Breast epithelium (tissue), 4 donors: ENCODE measurements at regions not wholly inside any gene's neighbourhood (a gene's known extent, or its start where the extent isn't known, plus 50 kb on each side); places are given as distances from the start of the nearest gene placed in this dataset.

ENCODE experiments used
- DNase-seq, 2 donors: peaks; one replicate each; pipeline ENCODE4 v3.0.0-alpha.2; 2019; ENCODE audit warnings: low spot score in 2 of 2
- H3K27ac ChIP-seq, 2 donors: fragments of 200-600 bp; sonication (generic) in 1 of 2; one replicate each; pipeline ENCODE4 v1.5.1; 2016 to 2019; ENCODE audit warnings: mild to moderate bottlenecking in 1 of 2
- H3K27me3 ChIP-seq, 2 donors: fragments of 200-600 bp; sonication (generic) in 1 of 2; one replicate each; pipeline versions ENCODE4 v1.5.1 to v1.6.0; 2017 to 2019; ENCODE audit warnings: control low read depth in 1 of 2, mild to moderate bottlenecking in 1 of 2
- H3K36me3 ChIP-seq: fragments of 200-600 bp; one replicate; pipeline ENCODE4 v1.5.1; 2019
- H3K4me1 ChIP-seq, 2 donors: fragments of 200-600 bp; sonication (generic); one replicate each; pipeline ENCODE4 v1.5.1; 2016 to 2019; ENCODE audit warnings: control low read depth in 1 of 2
- H3K4me3 ChIP-seq, 3 donors: fragments of 200-600 bp; sonication (generic); 1 replicate in 2 of 3; 2 replicates in 1 of 3; pipeline ENCODE4 v1.5.1; 2016 to 2019; ENCODE audit warnings: mild to moderate bottlenecking in 3 of 3, moderate library complexity in 2 of 3
- H3K9me3 ChIP-seq, 2 donors: fragments of 200-600 bp; sonication (generic) in 1 of 2; one replicate each; pipeline ENCODE4 v1.5.1; 2016 to 2019; ENCODE audit warnings: control low read depth in 1 of 2
- CTCF ChIP-seq, 3 donors: fragments of 450-650 bp; IDR thresholded peaks; one replicate each; pipeline ENCODE4 v1.5.1; 2016 to 2017; ENCODE audit warnings: antibody characterized with exemption in 3 of 3, mild to moderate bottlenecking in 3 of 3, moderate library complexity in 3 of 3
- POLR2A ChIP-seq: fragments of 450-650 bp; IDR thresholded peaks from one replicate; pipeline ENCODE4 v1.6.1; 2016; ENCODE audit warnings: antibody characterized with exemption, mild to moderate bottlenecking, moderate library complexity
- POLR2AphosphoS5 ChIP-seq, 3 donors: sonication (generic); formaldehyde crosslinking; IDR thresholded peaks; one replicate each; pipeline ENCODE4 v1.6.1; 2017; ENCODE audit warnings: antibody characterized with exemption in 3 of 3
- intact Hi-C: fragments of 100-400 bp; cut with DNase I; formaldehyde crosslinking; loops from one replicate; pipeline ENCODE4 v1.15.1; 2023; ENCODE audit warnings: low total_unique reads

GRCh38 chr2:21424375-21424774, 300.6 kb downstream of the TDRD15 start:
- H3K27me3 ChIP-seq, result no peaks in the 10 kb centered on the region
- no peaks in the 10 kb centered on the region for H3K9me3 ChIP-seq
- H3K36me3 ChIP-seq, result no peaks in the 10 kb centered on the region
- intact Hi-C loops, result no loop called here
- DNase-seq, result no peak
- no peak overlapping the region for H3K27ac ChIP-seq
- no peak for TF ChIP-seq CTCF (IDR thresholded peaks at IDR 0.05)
- TF ChIP-seq POLR2A, result no peak
- TF ChIP-seq POLR2AphosphoS5 (IDR thresholded peaks at IDR 0.05), result no peak
- H3K4me1 ChIP-seq, result no peaks in the 10 kb centered on the region
- H3K4me3 ChIP-seq, result no peak overlapping the region

- Histone ChIP-seq H3K4me3 (no peak overlapping the region), H3K4me1 (no peaks in the 10 kb centered on the region), H3K36me3 (no peaks in the 10 kb centered on the region), H3K27me3 (no peaks in the 10 kb centered on the region), H3K9me3 (no peaks in the 10 kb centered on the region), H3K27ac (no peak overlapping the region)
- intact Hi-C loops, result no loop called here
- DNase-seq, result no peak
- TF ChIP-seq CTCF (IDR thresholded peaks at IDR 0.05), result no peak
- no peak for TF ChIP-seq POLR2A
- TF ChIP-seq POLR2AphosphoS5 (IDR thresholded peaks at IDR 0.05), result no peak
Measured at GRCh38 chr2:21427606-21428005, 303.8 kb downstream of the TDRD15 start.

- Histone ChIP-seq H3K4me1 (no peaks in the 10 kb centered on the region), H3K27me3 (no peaks in the 10 kb centered on the region), H3K4me3 (no peak overlapping the region), H3K27ac (no peak overlapping the region), H3K9me3 (no peaks in the 10 kb centered on the region), H3K36me3 (no peaks in the 10 kb centered on the region)
- no peak for TF ChIP-seq CTCF (IDR thresholded peaks at IDR 0.05)
- no peak for TF ChIP-seq POLR2A
- no peak for TF ChIP-seq POLR2AphosphoS5 (IDR thresholded peaks at IDR 0.05)
- no peak for DNase-seq
- intact Hi-C loops, result no loop called here
Measured at GRCh38 chr2:21428754-21429153, 305.0 kb downstream of the TDRD15 start.

GRCh38 chr2:21429747-21430146, 306.0 kb downstream of the TDRD15 start:
- Histone ChIP-seq H3K4me3 (no peak overlapping the region), H3K27me3 (no peaks in the 10 kb centered on the region), H3K9me3 (no peaks in the 10 kb centered on the region), H3K27ac (no peak overlapping the region), H3K36me3 (no peaks in the 10 kb centered on the region), H3K4me1 (no peaks in the 10 kb centered on the region)
- TF ChIP-seq POLR2A, result no peak
- TF ChIP-seq CTCF (IDR thresholded peaks at IDR 0.05), result no peak
- TF ChIP-seq POLR2AphosphoS5 (IDR thresholded peaks at IDR 0.05), result no peak
- intact Hi-C loops, result no loop called here
- DNase-seq, result no peak

GRCh38 chr2:21431078-21431477, 307.3 kb downstream of the TDRD15 start:
- H3K27me3 ChIP-seq, result no peaks in the 10 kb centered on the region
- TF ChIP-seq POLR2A, result no peak
- no peak for DNase-seq
- H3K27ac ChIP-seq, result no peak overlapping the region
- no peaks in the 10 kb centered on the region for H3K9me3 ChIP-seq
- no peak overlapping the region for H3K4me3 ChIP-seq
- H3K4me1 ChIP-seq, result no peaks in the 10 kb centered on the region
- no peaks in the 10 kb centered on the region for H3K36me3 ChIP-seq
- intact Hi-C loops, result no loop called here

- TF ChIP-seq CTCF (IDR thresholded peaks at IDR 0.05) (no peak), POLR2AphosphoS5 (IDR thresholded peaks at IDR 0.05) (no peak), POLR2A (no peak)
- intact Hi-C loops, result no loop called here
- DNase-seq, result no peak
Measured at GRCh38 chr2:21438949-21439348, 315.2 kb downstream of the TDRD15 start.

More at GRCh38 chr2:21438949-21439348, 315.2 kb downstream of the TDRD15 start:
- Histone ChIP-seq H3K27ac (no peak overlapping the region), H3K27me3 (no peaks in the 10 kb centered on the region), H3K4me1 (no peaks in the 10 kb centered on the region), H3K4me3 (no peak overlapping the region), H3K9me3 (no peaks in the 10 kb centered on the region), H3K36me3 (no peaks in the 10 kb centered on the region)
